Effector memory CD8-positive, alpha-beta T cell (primary cell): ENCODE measurements at regions not wholly inside any gene's neighbourhood (a gene's known extent, or its start where the extent isn't known, plus 50 kb on each side); places are given as distances from the start of the nearest gene placed in this dataset.

Source experiments
- ATAC-seq: fragments of 150-1000 bp; cut with Tn5 transposase; replicated peaks from 2 replicates; pipeline ENCODE4 v1.10.0; 2021; ENCODE audit warnings: mild to moderate bottlenecking, moderate library complexity
- DNase-seq, 3 experiments: peaks; one replicate each; pipeline ENCODE4 v3.0.0; 2021
- H3K27ac Mint-ChIP-seq, 2 donors: one replicate each; pipeline ENCODE4 v1.8.0; 2022; ENCODE audit warnings: mild to moderate bottlenecking in 2 of 2, mixed read lengths in 2 of 2, moderate library complexity in 2 of 2
- H3K27me3 Mint-ChIP-seq, 2 donors: one replicate each; pipeline ENCODE4 v1.8.0; 2022; ENCODE audit warnings: mixed read lengths in 2 of 2
- H3K36me3 Mint-ChIP-seq: one replicate; pipeline ENCODE4 v1.8.0; 2022; ENCODE audit warnings: mild to moderate bottlenecking, moderate library complexity, mixed read lengths; ENCODE audit not compliant: insufficient read depth
- H3K4me1 Mint-ChIP-seq, 2 donors: one replicate each; pipeline ENCODE4 v1.8.0; 2022; ENCODE audit warnings: low read depth in 2 of 2, mixed read lengths in 2 of 2
- H3K4me3 Mint-ChIP-seq, 2 donors: one replicate each; pipeline ENCODE4 v1.8.0; 2022; ENCODE audit warnings: mild to moderate bottlenecking in 2 of 2, mixed read lengths in 2 of 2, moderate library complexity in 2 of 2
- H3K9me3 Mint-ChIP-seq, 2 donors: one replicate each; pipeline ENCODE4 v1.8.0; 2022; ENCODE audit warnings: mixed read lengths in 2 of 2

GRCh38 chr10:107924458-107924857, 760.0 kb upstream of the SORCS1 start:
- DNase-seq (no peak), ATAC-seq (no peak)
- Mint-ChIP-seq H3K27ac (no peak overlapping the region), H3K27me3 (no peaks in the 10 kb centered on the region), H3K9me3 (peaks cover 16 to 26% of the 10 kb centered on the region in 2 donors), H3K4me1 (no peaks in the 10 kb centered on the region), H3K4me3 (no peak overlapping the region), H3K36me3 (no peaks in the 10 kb centered on the region)

GRCh38 chr10:107919626-107920235, 755.2 kb upstream of the SORCS1 start:
- H3K4me1 Mint-ChIP-seq = no peaks in the 10 kb centered on the region
- H3K27me3 Mint-ChIP-seq = no peaks in the 10 kb centered on the region
- H3K9me3 Mint-ChIP-seq = peaks cover 13 to 39% of the 10 kb centered on the region in 2 donors
- DNase-seq (no peak), ATAC-seq (no peak)
- H3K27ac Mint-ChIP-seq = no peak overlapping the region
- H3K36me3 Mint-ChIP-seq = no peaks in the 10 kb centered on the region
- no peak overlapping the region for H3K4me3 Mint-ChIP-seq

- Mint-ChIP-seq H3K27me3 (no peaks in the 10 kb centered on the region), H3K27ac (no peak overlapping the region), H3K9me3 (peaks cover 13 to 36% of the 10 kb centered on the region in 2 donors), H3K4me3 (no peak overlapping the region), H3K36me3 (no peaks in the 10 kb centered on the region), H3K4me1 (no peaks in the 10 kb centered on the region)
- DNase-seq (no peak), ATAC-seq (no peak)
Measured at GRCh38 chr10:107918171-107918570, 753.7 kb upstream of the SORCS1 start.

DNA sequence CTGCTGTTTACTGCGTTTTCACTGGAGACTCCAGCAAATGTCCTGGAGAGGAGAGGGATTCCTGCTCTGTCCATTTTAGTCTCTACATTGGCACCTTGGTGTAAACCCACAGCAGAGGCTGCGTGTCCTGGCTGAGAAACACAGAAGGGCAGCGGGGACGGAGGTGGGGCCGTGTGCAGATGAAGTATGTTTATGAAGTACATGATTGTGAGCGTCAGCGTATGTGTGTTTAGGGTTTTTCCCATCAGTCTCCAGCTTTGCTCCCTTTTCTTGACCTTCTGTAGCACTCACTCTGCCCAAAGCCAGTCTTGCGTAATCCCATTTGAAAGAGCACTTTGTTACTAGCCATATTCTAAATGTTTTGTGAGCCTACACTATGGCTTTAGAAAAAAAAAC, 750.7 kb upstream of the SORCS1 start:
- Mint-ChIP-seq H3K9me3 (peaks cover 9 to 16% of the 10 kb centered on the region in 2 donors), H3K27me3 (no peaks in the 10 kb centered on the region), H3K27ac (no peak overlapping the region), H3K4me3 (no peak overlapping the region), H3K4me1 (no peaks in the 10 kb centered on the region), H3K36me3 (no peaks in the 10 kb centered on the region)
- ATAC-seq (no peak), DNase-seq (no peak)

GRCh38 chr10:107914450-107915214, 750.1 kb upstream of the SORCS1 start:
- DNase-seq (no peak), ATAC-seq (no peak)
- Mint-ChIP-seq H3K9me3 (peaks cover 7 to 14% of the 10 kb centered on the region in 2 donors), H3K27ac (no peak overlapping the region), H3K4me3 (no peak overlapping the region), H3K4me1 (no peaks in the 10 kb centered on the region), H3K36me3 (no peaks in the 10 kb centered on the region), H3K27me3 (no peaks in the 10 kb centered on the region)

- Mint-ChIP-seq H3K27ac (no peak overlapping the region), H3K9me3 (peaks cover 4 to 8% of the 10 kb centered on the region in 2 donors), H3K4me3 (no peak overlapping the region), H3K36me3 (no peaks in the 10 kb centered on the region), H3K27me3 (no peaks in the 10 kb centered on the region), H3K4me1 (no peaks in the 10 kb centered on the region)
- DNase-seq (no peak), ATAC-seq (no peak)
Measured at GRCh38 chr10:107913317-107914294, 749.1 kb upstream of the SORCS1 start.

DNA sequence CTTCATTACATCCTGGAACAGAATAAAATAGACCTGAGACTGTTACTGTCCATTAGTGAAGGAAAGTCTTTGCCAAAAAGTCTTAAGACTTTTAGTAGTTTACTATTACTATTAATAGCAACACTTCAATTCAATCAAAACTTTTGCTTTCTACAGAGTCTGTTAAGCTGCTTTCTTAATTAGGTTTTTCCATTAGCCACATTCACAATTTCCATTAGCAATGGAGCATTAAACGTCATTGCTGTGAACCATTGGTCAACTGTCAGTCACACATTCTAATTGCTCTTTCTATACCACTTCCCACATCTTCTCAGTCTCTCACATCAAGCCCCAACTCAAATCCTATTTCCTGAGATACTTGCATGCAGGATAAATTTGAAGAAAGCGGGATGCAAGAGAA, 736.6 kb upstream of the SORCS1 start:
- peaks cover 9 to 10% of the 10 kb centered on the region in 2 donors for H3K9me3 Mint-ChIP-seq
- H3K27me3 Mint-ChIP-seq = no peaks in the 10 kb centered on the region
- H3K4me3 Mint-ChIP-seq = no peak overlapping the region
- no peak for ATAC-seq
- H3K27ac Mint-ChIP-seq = no peak overlapping the region
- DNase-seq = no peak
- H3K36me3 Mint-ChIP-seq = peaks cover 2% of the 10 kb centered on the region
- no peaks in the 10 kb centered on the region for H3K4me1 Mint-ChIP-seq

DNA sequence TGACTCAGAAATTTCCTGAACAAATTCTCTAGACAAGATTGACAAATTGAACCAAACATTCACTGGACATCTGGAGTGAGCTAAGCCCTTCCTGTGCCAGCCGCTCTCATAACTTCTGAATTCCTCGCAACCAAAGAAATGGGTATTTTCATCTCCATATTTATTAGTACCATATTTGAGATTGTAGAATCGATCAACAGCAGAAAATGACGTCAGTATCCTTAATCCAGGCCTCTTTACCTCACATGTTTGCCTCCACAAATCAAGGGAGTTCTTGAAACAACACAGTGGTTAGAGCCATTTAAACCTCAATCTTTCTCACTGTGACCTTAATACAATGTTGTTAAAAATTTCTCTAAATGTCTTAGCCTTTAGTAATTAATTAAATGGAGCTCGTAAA, 735.6 kb upstream of the SORCS1 start:
- ATAC-seq (no peak), DNase-seq (no peak)
- Mint-ChIP-seq H3K27me3 (no peaks in the 10 kb centered on the region), H3K36me3 (peaks cover 2% of the 10 kb centered on the region), H3K4me3 (no peak overlapping the region), H3K9me3 (peaks cover 9 to 10% of the 10 kb centered on the region in 2 donors), H3K27ac (no peak overlapping the region), H3K4me1 (no peaks in the 10 kb centered on the region)

- H3K4me3 Mint-ChIP-seq = no peak overlapping the region
- H3K9me3 Mint-ChIP-seq = peaks cover 9 to 10% of the 10 kb centered on the region in 2 donors
- no peak for DNase-seq
- H3K4me1 Mint-ChIP-seq = no peaks in the 10 kb centered on the region
- no peak for ATAC-seq
- H3K27ac Mint-ChIP-seq = no peak overlapping the region
- no peaks in the 10 kb centered on the region for H3K27me3 Mint-ChIP-seq
- peaks cover 2% of the 10 kb centered on the region for H3K36me3 Mint-ChIP-seq
Measured at GRCh38 chr10:107899502-107900062, 735.1 kb upstream of the SORCS1 start.

- Mint-ChIP-seq H3K27ac (no peak overlapping the region), H3K4me1 (no peaks in the 10 kb centered on the region), H3K36me3 (no peaks in the 10 kb centered on the region), H3K4me3 (no peak overlapping the region), H3K27me3 (no peaks in the 10 kb centered on the region), H3K9me3 (peaks cover 7 to 14% of the 10 kb centered on the region in 2 donors)
- ATAC-seq = no peak
- DNase-seq = no peak
Measured at GRCh38 chr10:107899075-107899474, 734.6 kb upstream of the SORCS1 start.

DNA sequence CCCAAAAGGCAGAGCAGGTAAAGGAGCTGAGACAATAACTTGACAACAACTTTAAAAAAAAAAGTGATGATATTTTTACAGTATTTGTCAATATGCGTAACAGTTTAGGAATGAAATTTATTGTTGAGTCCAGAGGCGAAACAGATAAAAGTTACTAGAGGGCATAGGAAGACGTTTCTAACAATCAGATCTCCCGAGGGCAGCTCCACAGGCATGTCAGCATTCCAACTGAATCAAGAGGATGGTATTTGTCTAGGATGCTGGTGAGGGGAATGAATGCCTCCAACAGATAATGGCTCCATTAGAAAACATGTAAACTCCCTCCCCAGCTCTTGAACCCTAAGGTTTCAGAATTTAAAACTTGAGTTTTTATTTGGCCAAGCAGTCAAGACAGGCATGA, 733.9 kb upstream of the SORCS1 start:
- Mint-ChIP-seq H3K27me3 (no peaks in the 10 kb centered on the region), H3K4me1 (no peaks in the 10 kb centered on the region), H3K36me3 (no peaks in the 10 kb centered on the region), H3K4me3 (no peak overlapping the region), H3K27ac (no peak overlapping the region), H3K9me3 (peaks cover 7 to 20% of the 10 kb centered on the region in 2 donors)
- no peak for ATAC-seq
- no peak for DNase-seq

GRCh38 chr10:107894516-107894915, 730.0 kb upstream of the SORCS1 start:
- H3K9me3 Mint-ChIP-seq = peaks cover 8 to 14% of the 10 kb centered on the region in 2 donors
- no peaks in the 10 kb centered on the region for H3K36me3 Mint-ChIP-seq
- no peaks in the 10 kb centered on the region for H3K4me1 Mint-ChIP-seq
- DNase-seq (no peak), ATAC-seq (no peak)
- no peak overlapping the region for H3K27ac Mint-ChIP-seq
- no peak overlapping the region for H3K4me3 Mint-ChIP-seq
- no peaks in the 10 kb centered on the region for H3K27me3 Mint-ChIP-seq

- DNase-seq (no peak), ATAC-seq (no peak)
- H3K9me3 Mint-ChIP-seq = peaks cover 14 to 25% of the 10 kb centered on the region in 2 donors
- no peak overlapping the region for H3K27ac Mint-ChIP-seq
- no peaks in the 10 kb centered on the region for H3K4me1 Mint-ChIP-seq
- no peak overlapping the region for H3K4me3 Mint-ChIP-seq
- H3K27me3 Mint-ChIP-seq = no peaks in the 10 kb centered on the region
- no peaks in the 10 kb centered on the region for H3K36me3 Mint-ChIP-seq
Measured at GRCh38 chr10:107889105-107889504, 724.6 kb upstream of the SORCS1 start.
